ENCODE measurements at regions not wholly inside any gene's neighbourhood (a gene's known extent, or its start where the extent isn't known, plus 50 kb on each side); places are given as distances from the start of the nearest gene placed in this dataset.

GRCh38 chr4:17112292-17112659, 213.8 kb upstream of the LDB2 start:
- DNase-seq (ENCODE audit: low read depth in 2 of 2) = no peak

- no peak for DNase-seq (ENCODE audit: low read depth in 2 of 2)
Measured at GRCh38 chr4:17109126-17109525, 210.7 kb upstream of the LDB2 start.

- DNase-seq (ENCODE audit: low read depth in 2 of 2) = no peak
Measured at GRCh38 chr4:17103231-17103630, 204.8 kb upstream of the LDB2 start.

- DNase-seq (ENCODE audit: low read depth in 2 of 2) = no peak
Measured at GRCh38 chr4:17098996-17099395, 200.6 kb upstream of the LDB2 start.

DNA sequence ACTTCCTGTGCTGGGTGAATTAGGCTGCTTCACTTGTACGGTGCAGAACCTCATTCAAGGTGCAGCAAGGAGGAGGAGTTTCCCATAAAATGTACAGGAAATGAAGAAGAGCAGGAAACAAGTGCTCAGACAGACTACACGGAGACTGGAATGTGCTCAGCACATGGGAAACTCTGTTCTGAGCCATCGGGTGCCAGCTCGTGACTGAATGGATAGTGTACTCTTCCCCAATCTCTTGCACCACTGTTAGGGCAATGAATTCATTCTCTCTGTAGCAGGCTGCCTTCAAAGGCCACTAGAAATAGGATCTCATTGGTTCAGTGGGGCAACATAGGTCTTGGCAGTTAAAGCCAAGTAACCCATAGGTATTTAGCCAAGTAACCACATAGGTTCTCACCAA, 200.0 kb upstream of the LDB2 start:
- DNase-seq (ENCODE audit: low read depth in 2 of 2) = no peak

DNA sequence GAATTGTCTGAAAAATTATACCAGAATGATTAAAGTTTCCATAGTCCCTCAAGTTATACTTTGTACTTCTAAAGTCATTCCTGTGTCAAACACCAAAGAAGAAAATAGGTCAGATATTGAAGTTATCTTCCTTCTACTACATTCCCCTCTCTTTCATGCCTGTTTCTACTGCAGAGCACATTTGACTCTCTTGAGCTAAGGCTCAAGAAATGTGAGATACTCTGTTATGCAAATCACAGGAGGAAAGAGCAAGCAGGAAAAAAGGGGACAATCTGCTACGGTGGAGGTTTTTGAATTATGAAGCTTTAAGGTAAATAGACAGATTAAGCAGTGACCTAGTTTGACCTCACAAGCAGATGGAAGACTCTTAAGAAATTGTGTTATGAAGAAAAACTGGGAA, 198.9 kb upstream of the LDB2 start:
- DNase-seq (ENCODE audit: low read depth in 2 of 2) = no peak

DNA sequence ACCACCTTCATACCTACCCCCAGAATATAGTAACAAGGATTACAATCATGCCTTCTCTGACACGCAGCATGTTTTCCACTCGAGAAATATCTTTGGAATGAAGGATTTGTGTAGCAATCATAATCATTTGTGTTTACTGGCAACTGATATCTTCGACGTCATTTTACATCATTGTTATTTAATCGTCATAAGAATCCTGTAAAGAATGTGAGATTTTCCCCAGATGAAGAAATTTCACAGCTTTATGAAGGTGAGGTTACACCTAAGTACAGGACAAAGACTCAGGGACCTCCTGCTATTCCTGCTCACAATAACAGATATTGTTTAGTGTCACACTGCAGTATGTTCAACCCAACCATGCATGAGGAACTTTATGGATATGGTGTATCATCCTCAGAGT, 198.2 kb upstream of the LDB2 start:
- no peak for DNase-seq (ENCODE audit: low read depth in 2 of 2)

DNA sequence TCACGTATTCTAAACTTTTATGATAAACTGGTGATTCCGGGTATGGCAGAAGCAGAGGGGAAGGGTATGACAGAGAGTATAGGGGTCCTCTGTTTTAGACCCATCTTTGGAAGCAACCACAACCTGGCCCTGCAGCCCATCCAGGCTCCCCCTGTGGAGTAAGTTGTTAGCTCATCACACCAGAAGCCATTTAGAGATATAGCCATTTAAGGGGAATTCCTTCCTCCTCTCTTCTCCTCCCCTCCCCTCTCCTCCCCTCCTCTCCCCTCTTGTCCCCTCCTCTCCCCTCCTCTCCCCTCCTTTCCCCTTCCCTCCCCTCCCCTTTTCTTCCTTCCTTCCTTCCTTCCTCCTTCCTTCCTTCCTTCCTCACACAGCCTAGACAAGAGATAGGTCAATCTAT, 197.3 kb upstream of the LDB2 start:
- no peak for DNase-seq (ENCODE audit: low read depth in 2 of 2)

GRCh38 chr4:17094876-17095210, 196.4 kb upstream of the LDB2 start:
- no peak for DNase-seq (ENCODE audit: low read depth in 2 of 2)

GRCh38 chr4:17094159-17094875, 195.9 kb upstream of the LDB2 start:
- DNase-seq (ENCODE audit: low read depth in 2 of 2) = no peak

DNA sequence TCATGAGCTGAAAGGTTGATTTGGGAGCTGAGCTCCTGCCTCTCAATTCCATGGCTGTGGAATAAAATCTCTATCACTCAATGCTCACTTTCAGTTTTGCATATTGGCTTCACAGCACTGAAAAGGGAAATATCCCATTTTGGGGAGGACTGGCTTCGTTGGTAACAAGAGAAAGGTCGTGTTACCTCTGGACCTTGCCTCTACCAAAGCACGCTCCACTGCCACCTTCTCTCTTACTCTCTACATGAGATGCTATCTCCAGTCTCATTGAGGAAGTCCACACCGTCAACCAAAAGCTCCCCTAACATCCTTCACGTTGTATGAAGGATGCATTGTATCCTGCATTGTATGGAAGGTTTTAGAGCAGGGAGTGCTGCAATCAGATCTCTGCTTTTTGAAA, 195.0 kb upstream of the LDB2 start:
- DNase-seq (ENCODE audit: low read depth in 2 of 2) = no peak

DNA sequence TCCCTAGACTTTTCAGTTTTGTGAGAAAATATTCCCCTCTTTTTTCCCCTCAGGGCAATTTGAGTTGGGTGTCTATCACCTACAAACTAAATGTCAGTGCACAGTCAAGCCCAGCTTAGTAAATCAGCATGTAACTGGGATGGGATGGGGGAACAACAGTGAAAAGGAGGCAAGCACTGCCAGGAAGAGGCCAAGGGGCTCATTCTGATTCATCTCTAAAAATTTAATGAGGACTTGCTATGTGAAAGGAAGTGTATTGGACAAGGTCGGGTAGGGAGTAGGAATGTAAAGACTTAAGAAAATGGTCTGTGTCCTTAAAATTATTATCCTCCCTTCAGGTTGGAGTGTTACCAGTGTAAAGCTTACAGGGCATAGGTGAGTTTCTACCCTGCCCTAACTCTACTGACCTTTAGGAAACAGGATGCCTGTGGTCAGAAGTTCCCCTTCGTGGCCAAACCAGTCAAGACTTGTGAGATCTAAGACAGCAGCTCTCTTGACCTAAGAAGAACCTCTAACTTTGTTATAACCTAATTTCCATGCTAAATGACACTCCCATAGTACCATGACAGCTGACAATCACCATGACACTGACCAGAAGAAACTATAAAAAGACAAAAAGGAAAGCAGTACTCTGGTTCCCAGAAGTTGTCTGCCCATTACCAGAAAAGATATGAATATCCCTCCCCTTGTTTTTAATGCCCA, 194.4 kb upstream of the LDB2 start:
- DNase-seq (ENCODE audit: low read depth in 2 of 2) = no peak

- no peak for DNase-seq (ENCODE audit: low read depth in 2 of 2)
Measured at GRCh38 chr4:17091104-17091503, 192.7 kb upstream of the LDB2 start.

DNA sequence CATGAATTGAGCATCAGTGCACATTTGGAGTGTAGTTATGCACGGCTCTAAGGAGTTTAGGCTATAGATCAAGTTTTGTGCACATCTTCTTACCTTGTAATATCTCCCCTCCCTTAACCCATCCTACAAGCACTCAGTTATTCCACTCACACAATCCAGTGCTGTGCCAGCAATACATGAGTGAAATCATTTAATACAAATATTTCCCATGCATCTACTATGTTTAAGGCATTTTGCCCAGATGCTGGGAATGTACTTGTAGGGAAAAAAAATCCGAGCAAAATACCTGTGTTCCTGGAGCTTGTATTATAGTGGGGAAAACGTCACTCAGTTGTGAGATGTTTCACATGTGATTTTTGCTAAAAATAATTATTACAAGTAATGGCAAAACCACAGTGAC, 191.6 kb upstream of the LDB2 start:
- DNase-seq (ENCODE audit: low read depth in 2 of 2) = no peak

DNA sequence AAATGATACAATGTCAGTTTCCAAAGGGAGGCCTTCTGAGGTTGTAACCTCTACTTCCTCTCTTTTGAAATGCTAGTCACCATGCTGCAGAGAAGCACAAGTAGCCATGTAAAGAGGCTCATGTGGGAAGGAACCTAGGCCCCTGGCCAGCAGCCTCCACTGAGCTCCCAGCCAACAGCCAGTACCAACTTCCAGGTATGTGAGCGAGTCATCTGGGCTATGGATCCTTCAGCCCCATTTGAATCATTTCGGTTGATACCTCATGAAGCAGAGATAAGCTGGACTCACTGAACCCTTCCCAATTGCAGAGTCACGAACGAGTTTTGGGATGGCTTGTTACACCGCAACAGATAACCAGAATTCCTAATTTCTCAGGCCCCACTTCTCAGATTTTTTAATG, 187.0 kb upstream of the LDB2 start:
- DNase-seq (ENCODE audit: low read depth in 2 of 2) = no peak

DNA sequence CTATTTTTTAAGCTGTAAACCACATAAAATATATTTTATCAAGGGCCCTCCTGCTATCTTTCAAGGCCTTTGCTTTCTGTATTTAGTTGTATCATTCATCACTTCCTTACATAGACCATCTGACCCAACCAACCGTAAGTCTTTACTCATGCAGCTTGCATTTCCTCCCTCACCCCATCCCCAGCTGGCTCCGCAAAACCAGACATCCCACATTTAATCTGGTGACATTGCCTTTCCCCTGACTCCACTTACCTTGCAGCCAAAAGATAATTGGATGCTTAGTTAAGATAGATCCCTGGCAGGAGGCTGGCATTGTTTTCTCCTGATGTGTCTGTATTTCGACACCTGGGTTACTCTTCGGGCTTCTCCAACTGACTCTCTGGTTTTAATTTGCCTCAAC, 183.7 kb upstream of the LDB2 start:
- DNase-seq (ENCODE audit: low read depth in 2 of 2) = no peak

GRCh38 chr4:17081179-17081578, 182.7 kb upstream of the LDB2 start:
- DNase-seq (ENCODE audit: low read depth in 2 of 2) = no peak

DNA sequence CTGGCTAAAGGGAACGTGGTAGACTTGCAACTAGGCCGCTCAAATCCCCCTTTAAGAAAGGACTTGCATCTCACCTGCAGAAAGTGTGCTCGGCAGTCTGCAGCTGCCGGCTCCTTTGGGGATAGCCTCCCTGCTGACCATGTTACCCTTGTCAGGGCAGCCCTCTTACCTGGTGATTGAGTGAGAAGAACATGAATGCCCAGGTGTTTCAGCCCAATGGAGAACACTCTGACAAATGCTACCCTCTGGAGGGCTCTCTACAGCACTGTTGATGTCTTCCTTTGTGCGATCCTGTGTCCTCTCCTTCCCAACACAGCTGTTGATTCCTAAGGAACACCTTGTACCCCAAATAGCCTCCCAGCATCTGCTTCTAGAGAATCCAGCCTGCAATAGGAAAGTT, 178.7 kb upstream of the LDB2 start:
- no peak for DNase-seq (ENCODE audit: low read depth in 2 of 2)

DNA sequence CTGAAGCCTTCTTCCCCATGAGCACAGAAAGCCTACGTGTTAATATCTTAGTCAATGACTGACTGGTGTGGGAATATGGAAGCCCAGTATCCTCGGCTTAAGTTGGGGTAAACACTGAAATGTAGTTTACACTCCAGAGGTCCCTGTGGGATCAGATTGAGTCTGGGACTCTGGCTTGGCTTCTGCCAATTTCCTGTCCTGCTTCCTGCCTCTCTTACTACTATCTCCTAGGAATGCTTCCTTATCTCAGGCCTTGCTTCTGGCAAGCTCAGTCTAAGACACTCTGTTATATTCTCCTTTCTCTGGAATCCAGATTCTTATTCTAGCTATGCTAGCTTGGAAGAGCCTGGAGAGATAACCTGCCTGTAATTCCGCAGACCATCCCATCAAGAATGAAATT, 174.0 kb upstream of the LDB2 start:
- DNase-seq (ENCODE audit: low read depth in 2 of 2) = no peak

- no peak for DNase-seq (ENCODE audit: low read depth in 2 of 2)
Measured at GRCh38 chr4:17068891-17069290, 170.4 kb upstream of the LDB2 start.

DNA sequence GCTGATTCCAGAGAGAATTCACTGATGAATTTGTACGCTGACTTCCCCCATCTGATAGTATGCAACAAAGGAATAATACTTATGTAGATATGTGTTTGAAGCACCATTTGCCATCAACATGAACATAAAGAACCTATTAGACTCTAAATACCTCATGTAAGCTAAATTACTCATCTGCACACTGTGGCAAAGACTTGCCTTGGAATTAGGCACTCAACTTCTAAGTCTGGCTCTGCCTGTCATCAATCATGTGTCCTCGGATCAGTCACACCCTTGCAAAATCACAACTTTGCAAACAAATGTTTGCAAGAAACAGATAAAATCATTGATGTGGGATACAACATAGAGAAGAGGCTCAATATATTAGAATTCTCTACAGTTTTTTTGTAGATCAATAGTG, 169.9 kb upstream of the LDB2 start:
- DNase-seq (ENCODE audit: low read depth in 2 of 2) = no peak

GRCh38 chr4:17066972-17067371, 168.5 kb upstream of the LDB2 start:
- DNase-seq (ENCODE audit: low read depth in 2 of 2) = no peak

- no peak for DNase-seq (ENCODE audit: low read depth in 2 of 2)
Measured at GRCh38 chr4:17066236-17066635, 167.8 kb upstream of the LDB2 start.

GRCh38 chr4:17065821-17066220, 167.4 kb upstream of the LDB2 start:
- DNase-seq (ENCODE audit: low read depth in 2 of 2) = no peak
